Medulla oblongata (tissue), 1 donor: ENCODE measurements at regions not wholly inside any gene's neighbourhood (a gene's known extent, or its start where the extent isn't known, plus 50 kb on each side); places are given as distances from the start of the nearest gene placed in this dataset.
"Not testable (repeated sequence)": the region's sequence is repeated elsewhere in the genome, so short reads cannot be mapped to it uniquely, and the experiment has no call there.

ENCODE experiments used
- DNase-seq: peaks from one replicate; pipeline ENCODE4 v3.0.0-alpha.2; 2015; ENCODE audit errors: extremely low spot score

DNA sequence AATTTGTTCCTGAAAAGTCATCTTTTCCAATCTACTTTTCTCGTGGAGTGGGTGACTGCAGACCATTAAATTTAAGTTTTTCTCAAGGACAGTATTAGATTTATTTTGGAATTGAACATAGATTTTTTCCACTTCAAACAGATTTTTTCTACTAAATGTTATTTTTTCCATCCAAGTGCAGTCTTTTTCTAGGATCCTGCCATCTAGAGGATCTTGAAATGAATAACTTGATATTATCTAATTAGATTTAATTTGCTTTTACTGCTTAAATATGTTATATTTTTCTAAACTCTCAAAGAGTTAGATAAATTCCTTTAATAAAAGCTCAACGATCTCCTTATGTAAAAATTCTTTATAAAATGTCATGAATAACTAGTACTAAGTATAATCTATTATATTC, 136.9 kb upstream of the PRR16 start:
- DNase-seq: no peak

DNA sequence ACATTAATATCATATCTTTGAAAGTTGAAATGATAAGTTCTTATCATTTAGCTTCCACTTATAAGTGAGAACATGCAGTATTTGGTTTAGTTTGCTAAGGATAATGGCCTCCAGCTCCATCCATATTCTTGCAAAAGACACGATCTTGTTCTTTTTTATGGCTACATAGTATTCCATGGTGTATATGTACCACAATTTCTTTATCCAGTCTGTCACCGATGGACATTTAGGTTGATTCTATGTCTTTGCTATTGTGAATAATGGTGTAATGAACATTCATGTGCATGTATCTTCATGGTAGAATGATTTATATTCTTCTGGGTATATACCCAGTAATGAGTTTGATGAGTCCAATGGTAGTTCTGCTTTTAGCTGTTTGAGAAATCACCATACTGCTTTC, 135.0 kb upstream of the PRR16 start:
- DNase-seq: no peak

GRCh38 chr5:120330558-120330957, 133.5 kb upstream of the PRR16 start:
- no peak for DNase-seq

DNA sequence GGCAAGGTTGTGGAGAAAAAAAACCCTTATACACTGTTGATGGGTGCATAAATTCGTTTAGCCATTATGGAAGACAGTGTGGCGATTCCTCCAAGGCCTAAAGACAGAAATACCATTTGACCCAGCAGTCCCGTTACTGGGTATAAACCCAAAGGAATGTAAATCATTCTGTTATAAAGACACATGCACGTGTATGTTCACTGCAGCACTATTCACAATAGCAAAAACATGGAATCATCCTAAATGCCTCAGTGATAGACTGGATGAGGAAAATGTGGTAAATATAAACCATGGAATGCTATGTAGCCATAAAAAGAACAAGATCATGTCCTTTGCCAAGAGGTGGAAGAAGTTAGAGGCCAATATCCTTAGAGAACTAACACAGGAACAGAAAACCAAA, 119.9 kb upstream of the PRR16 start:
- no peak for DNase-seq

DNA sequence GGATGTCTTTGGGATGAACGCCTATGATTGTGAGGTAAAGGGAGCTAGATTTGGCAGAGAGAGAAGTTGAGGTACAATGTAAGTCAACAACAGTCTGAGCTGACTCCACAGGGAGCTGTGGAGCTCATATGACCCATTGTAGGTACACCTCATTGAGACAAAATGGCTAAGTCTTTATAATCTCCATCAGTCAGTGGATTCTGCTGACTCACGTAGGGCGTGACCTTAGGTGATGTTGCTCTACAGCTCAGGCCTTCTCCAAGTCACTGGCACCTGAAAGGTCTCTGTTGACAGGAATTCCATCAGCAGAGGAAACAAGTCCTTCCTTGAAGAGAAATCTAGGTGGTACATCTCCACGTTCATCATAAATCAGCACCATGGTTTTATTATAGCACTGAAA, 118.2 kb upstream of the PRR16 start:
- no peak for DNase-seq

- DNase-seq: not testable (repeated sequence)
Measured at GRCh38 chr5:120351071-120351470, 113.0 kb upstream of the PRR16 start.

GRCh38 chr5:120354126-120354525, 110.0 kb upstream of the PRR16 start:
- no peak for DNase-seq

DNA sequence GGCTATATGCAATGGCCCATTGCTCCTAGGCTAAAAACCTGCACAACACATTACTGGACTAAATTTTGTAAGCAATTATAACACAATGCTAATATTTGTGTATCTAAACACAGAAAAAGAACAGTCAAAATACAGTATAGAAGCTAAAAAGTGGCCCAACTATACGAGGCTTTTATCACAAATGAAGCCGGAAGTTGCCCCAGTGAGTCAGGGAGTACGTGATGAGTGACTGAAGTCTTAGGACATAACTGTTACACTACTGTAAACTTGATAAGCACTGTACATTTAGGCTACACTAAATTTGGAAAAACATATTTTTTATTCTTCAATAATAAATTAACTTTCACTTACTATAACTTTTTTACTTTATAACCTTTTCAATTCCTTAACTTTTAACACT, 105.2 kb upstream of the PRR16 start:
- DNase-seq: no peak

- no peak for DNase-seq
Measured at GRCh38 chr5:120361941-120362340, 102.2 kb upstream of the PRR16 start.

DNA sequence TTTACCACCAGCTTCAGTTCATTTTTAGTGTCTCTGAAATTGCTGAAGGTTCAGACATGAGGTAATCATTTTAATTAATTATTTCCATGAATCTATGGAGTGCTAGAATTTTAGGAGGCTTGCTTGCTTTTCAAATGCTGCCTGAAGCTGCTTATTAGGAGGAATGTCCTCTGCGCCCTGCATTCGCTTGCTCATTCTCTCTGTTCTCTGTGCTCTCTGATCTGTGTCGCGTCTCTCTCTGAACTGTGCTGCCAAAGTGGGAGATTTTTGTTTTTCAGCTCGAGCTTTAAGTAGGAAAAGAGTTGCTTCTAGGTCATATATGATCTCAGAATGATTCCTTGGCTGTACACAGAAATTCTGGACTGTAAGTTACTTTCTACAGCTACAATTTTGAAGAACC, 101.7 kb upstream of the PRR16 start:
- no peak for DNase-seq

GRCh38 chr5:120365656-120366446, 98.2 kb upstream of the PRR16 start:
- no peak for DNase-seq

GRCh38 chr5:120367896-120368634, 96.0 kb upstream of the PRR16 start:
- DNase-seq: no peak

DNA sequence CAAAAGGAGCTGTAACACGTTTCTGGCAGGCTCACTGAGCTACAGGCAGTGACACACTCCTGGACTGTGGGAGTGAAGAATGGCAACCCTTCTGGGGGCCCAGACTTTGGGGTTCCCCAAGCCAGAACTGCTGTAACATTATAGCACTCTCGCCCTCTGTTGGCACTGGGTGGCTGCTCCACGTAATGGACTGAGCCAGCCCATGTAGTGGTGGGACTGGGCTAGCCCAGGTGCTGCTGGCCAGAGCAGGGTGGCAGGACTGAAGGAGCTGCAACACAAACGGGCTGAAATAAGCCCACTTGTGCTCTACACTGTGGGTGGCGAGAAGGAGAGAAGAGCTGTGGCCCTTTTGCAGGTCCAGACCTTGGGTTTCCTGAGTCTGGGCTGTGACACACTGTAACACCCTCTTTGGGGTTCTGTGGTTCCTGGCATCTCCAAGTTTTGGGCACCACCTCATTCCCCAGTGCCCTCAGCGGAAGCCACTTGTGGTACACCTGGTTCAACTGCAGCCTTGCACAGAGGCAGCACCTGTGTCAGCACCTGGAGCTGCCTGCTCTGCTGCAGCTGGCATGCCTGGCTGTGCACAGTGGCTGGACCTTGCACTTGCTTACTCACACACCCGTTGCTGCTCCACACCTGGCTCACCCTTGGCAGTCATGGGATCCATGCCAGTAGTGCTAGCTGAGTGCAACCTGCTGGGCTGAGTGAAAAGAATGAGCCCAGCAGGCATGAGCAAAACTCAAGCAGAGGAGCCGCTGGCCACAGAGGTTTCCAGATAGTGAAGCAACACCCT, 95.0 kb upstream of the PRR16 start:
- no peak for DNase-seq

DNA sequence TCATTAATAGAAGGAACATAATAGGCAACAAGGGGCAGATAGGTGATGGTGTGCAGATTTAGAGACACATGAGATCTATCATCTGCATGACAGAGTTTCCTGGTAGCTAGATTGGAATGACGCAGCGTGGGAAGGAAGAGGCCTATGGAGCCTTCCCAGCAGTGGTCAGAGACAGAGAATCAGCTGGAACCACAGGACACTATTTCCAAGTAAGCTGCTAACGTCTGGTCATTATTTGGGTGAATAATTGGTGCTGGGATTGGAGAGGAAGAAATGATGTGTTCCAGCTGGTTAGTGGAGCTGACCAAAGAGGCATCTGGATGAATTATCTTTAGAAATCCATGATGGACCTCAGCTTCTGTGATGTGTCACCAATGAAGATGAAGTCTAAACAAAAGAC, 91.2 kb upstream of the PRR16 start:
- no peak for DNase-seq

DNA sequence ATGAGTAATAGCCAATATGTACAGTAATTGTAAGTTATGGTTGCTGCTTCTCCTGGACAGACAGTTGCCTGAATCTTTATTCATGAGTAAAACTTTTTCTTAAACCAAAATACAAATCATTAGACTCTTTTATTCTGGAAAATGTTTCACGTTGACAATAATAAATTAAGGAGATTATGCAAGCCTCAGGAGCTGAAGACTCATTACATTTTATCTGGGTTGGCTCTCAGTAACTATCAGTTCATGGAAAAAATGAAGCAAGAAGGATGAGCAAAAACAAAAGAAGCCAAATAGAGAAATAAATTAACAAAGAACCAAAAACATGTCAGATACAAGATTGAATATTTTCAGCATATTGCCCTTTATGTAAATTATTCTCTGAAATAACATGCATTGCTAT, 88.9 kb upstream of the PRR16 start:
- no peak for DNase-seq

GRCh38 chr5:120380644-120381043, 83.5 kb upstream of the PRR16 start:
- no peak for DNase-seq

GRCh38 chr5:120382833-120383232, 81.3 kb upstream of the PRR16 start:
- DNase-seq: no peak

DNA sequence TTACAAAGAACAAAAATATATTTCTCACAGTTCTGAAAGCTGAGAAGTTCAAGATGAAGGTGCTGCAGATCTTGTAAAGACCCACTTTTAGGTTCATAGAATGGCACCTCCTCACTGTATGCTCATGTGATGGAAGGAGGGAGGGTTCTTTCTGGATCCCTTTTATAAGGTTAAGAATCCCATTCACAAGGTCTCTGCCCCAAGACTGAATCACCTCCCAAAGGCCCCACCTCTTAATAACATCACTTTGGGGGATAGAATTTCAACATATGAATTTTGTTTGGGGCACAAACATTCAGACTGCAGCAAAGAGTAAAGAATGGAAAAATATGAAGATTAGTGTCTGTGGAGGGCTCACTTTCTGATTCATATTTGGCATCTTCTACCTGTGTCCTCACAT, 77.1 kb upstream of the PRR16 start:
- DNase-seq: no peak

- DNase-seq: no peak
Measured at GRCh38 chr5:120388016-120388781, 75.9 kb upstream of the PRR16 start.

DNA sequence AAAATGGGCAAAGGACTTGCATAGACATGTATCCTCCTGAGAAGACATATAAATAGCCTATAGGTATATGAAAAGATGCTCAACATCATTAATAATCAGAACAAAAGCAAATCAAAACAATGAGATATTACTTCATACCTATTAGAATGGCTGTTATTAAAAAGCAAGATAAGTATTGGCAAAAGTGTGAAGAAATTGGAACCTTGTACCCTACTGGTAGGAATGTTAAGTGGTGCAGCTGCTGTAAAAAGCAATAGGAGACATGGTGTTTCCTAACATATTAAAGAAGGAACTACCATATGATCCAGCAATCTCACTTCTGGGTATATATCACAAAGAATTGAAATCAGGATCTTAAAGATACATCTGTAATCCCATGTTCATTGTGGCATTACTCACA, 69.8 kb upstream of the PRR16 start:
- DNase-seq: no peak

GRCh38 chr5:120396186-120396585, 67.9 kb upstream of the PRR16 start:
- no peak for DNase-seq

GRCh38 chr5:120400356-120400755, 63.7 kb upstream of the PRR16 start:
- no peak for DNase-seq
